ENCODE measurements at regions not wholly inside any gene's neighbourhood (a gene's known extent, or its start where the extent isn't known, plus 50 kb on each side); places are given as distances from the start of the nearest gene placed in this dataset.
"Not testable (repeated sequence)": the region's sequence is repeated elsewhere in the genome, so short reads cannot be mapped to it uniquely, and the experiment has no call there.

DNA sequence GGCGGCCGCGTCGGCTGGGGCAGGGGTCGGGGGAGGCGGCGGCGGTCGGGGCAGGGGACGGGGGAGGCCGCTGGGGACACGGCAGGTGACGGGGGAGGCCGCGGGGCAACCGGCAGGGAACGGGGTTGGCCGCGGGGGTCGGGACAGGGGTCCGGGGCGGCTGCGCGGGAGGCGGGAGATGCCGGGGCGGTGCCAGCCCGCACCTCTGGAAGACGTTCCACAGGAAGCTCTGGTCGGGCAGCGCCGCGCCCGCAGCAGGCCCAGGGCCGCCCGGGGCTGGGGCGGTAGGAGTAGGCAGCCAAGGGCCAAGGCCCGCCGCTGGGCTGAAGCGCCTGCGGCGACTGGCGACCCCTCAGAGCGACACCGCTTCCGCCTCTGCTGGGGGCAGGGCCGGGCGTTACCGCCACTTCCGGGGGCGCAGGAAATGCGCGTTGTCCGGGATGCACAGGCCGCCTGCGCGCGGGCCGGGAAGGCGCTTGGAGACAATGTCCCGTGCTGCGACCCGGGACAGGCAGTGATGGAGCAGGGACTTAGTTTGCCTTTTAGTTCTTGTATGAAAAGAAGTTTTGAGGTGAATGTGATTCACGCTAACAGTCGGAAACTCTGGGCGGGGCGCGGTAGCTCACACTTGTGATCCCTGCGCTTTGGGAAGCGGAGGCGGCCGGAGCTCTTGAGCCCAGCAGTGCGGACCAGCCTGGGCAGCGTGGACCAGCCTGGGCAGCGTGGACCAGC, 110.0 kb upstream of the LPCAT1 start:
- H3K9me3 Mint-ChIP-seq (ENCODE audit: insufficient read depth): no peaks in the 10 kb centered on the region
- ChIA-PET CTCF (interaction anchor here (1.3 kb wide), 1 partner anchor 254 kb away, joined by 4 read pairs; no protein-coding TSS in a partner anchor), POLR2A (interaction anchor here (1.0 kb wide), 1 partner anchor 248 kb away, joined by 4 read pairs; no protein-coding TSS in a partner anchor)
- H3K4me3 Mint-ChIP-seq: peak overlapping the region; percentile 90
- DNase-seq (peak; percentile 84), ATAC-seq (peak; percentile 92)
- H3K27me3 Mint-ChIP-seq (ENCODE audit: low read depth): peaks cover 8% of the 10 kb centered on the region
- peaks cover 6% of the 10 kb centered on the region for H3K36me3 Mint-ChIP-seq (ENCODE audit: low read depth)
- H3K4me1 Mint-ChIP-seq (ENCODE audit: low read depth): peaks cover 29% of the 10 kb centered on the region
- H3K27ac Mint-ChIP-seq: peak overlapping the region; percentile 93

DNA sequence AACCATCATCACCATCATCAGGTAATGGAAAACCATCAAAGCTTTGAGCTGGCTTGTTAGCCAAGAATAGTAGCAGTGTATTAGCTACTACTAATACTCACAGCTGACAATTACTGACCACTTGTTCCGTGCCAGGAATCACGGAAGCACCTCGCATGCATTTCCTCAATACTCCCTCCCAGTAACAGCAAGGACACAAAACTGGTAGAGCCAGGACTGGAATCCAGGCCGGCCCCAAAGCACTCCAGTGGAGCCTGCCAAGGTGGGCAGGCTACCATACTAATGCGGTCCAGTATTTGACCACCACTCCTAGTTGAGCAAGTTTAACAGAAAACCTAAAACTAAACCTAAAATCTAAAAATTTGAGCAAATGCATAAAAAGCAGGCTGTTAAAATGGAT, 107.2 kb upstream of the LPCAT1 start:
- DNase-seq; CTCF ChIA-PET; H3K36me3 Mint-ChIP-seq (ENCODE audit: low read depth); H3K9me3 Mint-ChIP-seq (ENCODE audit: insufficient read depth); POLR2A ChIA-PET; H3K4me3 Mint-ChIP-seq; ATAC-seq; H3K27ac Mint-ChIP-seq; H3K27me3 Mint-ChIP-seq (ENCODE audit: low read depth): not testable (repeated sequence)
- H3K4me1 Mint-ChIP-seq (ENCODE audit: low read depth): peaks cover 29% of the 10 kb centered on the region

DNA sequence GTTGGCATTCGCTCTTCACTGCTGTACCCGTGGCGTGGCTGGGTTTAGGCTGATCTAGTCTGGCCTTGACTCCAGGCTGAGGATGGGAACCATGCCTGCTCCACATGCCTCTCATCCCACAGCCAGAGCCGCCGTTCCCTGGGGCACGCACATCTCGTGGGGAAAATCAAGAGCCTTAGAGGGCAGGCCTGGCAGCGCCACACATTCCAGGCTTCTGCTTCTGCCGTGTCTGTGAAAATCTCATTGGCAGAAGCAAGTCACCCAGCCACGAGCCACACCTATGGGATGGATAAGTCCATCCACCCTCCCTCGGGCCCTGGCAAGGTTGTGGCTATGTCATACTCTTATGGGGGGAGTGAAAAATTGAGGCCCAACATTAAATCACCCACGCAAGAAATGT, 102.6 kb upstream of the LPCAT1 start:
- POLR2A ChIA-PET; DNase-seq; H3K36me3 Mint-ChIP-seq (ENCODE audit: low read depth); H3K4me1 Mint-ChIP-seq (ENCODE audit: low read depth); CTCF ChIA-PET; ATAC-seq; H3K27me3 Mint-ChIP-seq (ENCODE audit: low read depth); H3K4me3 Mint-ChIP-seq; H3K9me3 Mint-ChIP-seq (ENCODE audit: insufficient read depth); H3K27ac Mint-ChIP-seq: not testable (repeated sequence)

DNA sequence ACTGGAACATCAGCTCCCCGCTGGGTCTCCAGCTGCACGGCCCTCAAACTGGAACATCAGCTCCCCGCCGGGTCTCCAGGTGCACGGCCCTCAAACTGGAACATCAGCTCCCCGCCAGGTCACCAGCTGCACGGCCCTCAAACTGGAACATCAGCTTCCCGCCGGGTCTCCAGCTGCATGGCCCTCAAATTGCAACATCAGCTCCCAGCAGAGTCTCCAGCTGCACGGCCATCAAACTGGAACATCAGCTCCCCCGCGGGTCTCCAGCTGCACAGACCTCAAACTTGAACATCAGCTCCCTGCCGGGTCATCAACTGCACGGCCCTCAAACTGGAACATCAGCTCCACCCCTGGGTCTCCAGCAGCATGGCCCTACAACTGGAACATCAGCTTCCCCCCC, 95.8 kb upstream of the LPCAT1 start:
- POLR2A ChIA-PET: interaction anchor here (0.7 kb wide), 1 partner anchor 459 kb away, joined by 3 read pairs; no protein-coding TSS in a partner anchor
- H3K27me3 Mint-ChIP-seq (ENCODE audit: low read depth); H3K4me3 Mint-ChIP-seq; H3K4me1 Mint-ChIP-seq (ENCODE audit: low read depth); H3K9me3 Mint-ChIP-seq (ENCODE audit: insufficient read depth); H3K36me3 Mint-ChIP-seq (ENCODE audit: low read depth); ATAC-seq; DNase-seq; H3K27ac Mint-ChIP-seq: not testable (repeated sequence)
- CTCF ChIA-PET: interaction anchor here (0.6 to 3.2 kb wide), 2 partner anchors 26 to 59 kb away, joined by 4 to 11 read pairs; no protein-coding TSS in a partner anchor

DNA sequence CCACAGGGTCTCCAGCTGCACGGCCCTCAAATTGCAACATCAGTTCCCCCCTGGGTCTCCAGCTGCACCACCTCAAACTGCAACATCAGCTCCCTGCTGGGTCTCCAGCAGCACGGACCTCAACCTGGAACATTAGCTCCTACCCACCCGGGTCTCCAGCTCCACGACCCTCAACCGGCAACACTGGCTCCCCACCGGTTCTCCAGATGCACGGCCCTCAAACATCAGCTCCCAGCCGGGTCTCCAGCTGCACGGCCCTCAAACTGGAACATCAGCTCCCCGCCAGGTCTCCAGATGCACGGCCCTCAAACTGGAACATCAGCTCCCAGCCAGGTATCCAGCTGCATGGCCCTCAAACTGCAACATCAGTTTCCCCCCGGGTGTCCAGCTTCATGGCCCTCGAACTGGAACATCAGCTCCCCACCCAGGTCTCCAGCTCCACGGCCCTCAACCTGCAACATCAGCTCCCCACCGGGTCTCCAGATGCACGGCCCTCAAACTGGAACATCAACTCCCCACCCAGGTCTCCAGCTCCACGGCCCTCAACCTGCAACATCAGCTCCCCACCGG, 94.6 kb upstream of the LPCAT1 start:
- H3K27ac Mint-ChIP-seq; H3K4me3 Mint-ChIP-seq; DNase-seq; H3K27me3 Mint-ChIP-seq (ENCODE audit: low read depth); ATAC-seq; H3K36me3 Mint-ChIP-seq (ENCODE audit: low read depth); H3K4me1 Mint-ChIP-seq (ENCODE audit: low read depth); H3K9me3 Mint-ChIP-seq (ENCODE audit: insufficient read depth): not testable (repeated sequence)
- CTCF ChIA-PET: interaction anchor here (0.8 to 3.2 kb wide), 3 partner anchors 10 to 27 kb away, joined by 3 to 11 read pairs (median 5); no protein-coding TSS in a partner anchor
- POLR2A ChIA-PET: interaction anchor here (0.6 kb wide), 1 partner anchor 236 kb away, joined by 3 read pairs; no protein-coding TSS in a partner anchor

DNA sequence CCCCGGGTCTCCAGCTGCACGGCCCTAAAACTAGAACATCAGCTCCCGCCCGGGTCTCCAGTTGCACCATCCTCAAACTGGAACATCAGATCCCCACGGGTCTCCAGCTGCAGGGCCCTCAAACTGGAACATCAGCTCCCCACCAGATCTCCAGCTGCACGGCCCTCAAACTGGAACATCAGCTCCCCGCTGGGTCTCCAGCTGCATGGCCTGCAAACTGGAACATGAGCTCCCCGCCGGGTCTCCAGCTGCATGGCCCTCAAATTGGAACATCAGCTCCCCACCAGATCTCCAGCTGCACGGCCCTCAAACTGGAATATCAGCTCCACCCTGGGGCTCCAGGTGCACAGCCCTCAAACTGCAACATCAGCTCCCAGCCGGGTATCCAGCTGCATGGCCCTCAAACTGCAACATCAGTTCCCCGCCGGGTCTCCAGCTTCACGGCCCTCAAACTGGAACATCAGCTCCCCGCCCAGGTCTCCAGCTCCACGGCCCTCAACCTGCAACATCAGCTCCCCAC, 93.5 kb upstream of the LPCAT1 start:
- H3K4me3 Mint-ChIP-seq; ATAC-seq; H3K27ac Mint-ChIP-seq; POLR2A ChIA-PET; DNase-seq; H3K27me3 Mint-ChIP-seq (ENCODE audit: low read depth); H3K36me3 Mint-ChIP-seq (ENCODE audit: low read depth); H3K9me3 Mint-ChIP-seq (ENCODE audit: insufficient read depth); H3K4me1 Mint-ChIP-seq (ENCODE audit: low read depth): not testable (repeated sequence)
- CTCF ChIA-PET: interaction anchor here (0.7 to 3.2 kb wide), 3 partner anchors 23 to 444 kb away, joined by 3 to 11 read pairs (median 5); no protein-coding TSS in a partner anchor

DNA sequence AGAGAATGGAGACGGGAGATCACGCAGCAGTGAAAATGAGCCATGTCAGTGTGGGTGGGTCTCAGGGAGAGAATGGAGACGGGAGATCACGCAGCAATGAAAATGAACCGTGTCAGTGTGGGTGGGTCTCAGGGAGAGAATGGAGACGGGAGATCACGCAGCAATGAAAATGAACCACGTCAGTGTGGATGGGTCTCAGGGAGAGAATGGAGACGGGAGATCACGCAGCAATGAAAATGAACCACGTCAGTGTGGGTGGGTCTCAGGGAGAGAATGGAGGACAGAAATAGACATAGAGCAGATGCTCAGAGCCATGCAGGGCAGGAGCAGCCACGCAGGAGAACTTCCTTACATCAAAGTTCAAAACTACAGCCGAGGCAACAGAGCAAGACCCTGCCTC, 89.8 kb upstream of the LPCAT1 start:
- H3K27me3 Mint-ChIP-seq (ENCODE audit: low read depth); H3K4me1 Mint-ChIP-seq (ENCODE audit: low read depth); ATAC-seq; CTCF ChIA-PET; H3K4me3 Mint-ChIP-seq; H3K9me3 Mint-ChIP-seq (ENCODE audit: insufficient read depth); DNase-seq; H3K27ac Mint-ChIP-seq; H3K36me3 Mint-ChIP-seq (ENCODE audit: low read depth); POLR2A ChIA-PET: not testable (repeated sequence)

DNA sequence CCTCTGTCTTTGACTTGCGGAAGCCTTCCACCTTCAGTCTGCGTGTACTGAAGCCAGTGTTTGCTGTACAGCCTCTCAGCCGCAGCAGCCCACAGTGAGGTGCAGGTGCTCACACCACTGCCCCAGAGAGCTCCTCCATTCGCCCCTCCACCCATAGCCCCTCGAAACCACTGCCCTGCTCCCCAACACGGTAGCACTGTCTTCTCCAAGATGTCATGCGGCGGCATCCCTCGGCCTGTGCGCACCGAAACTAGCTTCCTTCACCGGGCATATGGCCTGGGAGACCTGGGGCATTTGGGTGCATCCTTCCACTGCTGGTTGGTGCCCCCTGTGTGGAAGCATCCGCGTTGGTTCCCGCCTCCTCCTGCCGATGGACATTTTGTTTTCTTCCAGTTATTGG, 86.8 kb upstream of the LPCAT1 start:
- CTCF ChIA-PET: not testable (repeated sequence)

DNA sequence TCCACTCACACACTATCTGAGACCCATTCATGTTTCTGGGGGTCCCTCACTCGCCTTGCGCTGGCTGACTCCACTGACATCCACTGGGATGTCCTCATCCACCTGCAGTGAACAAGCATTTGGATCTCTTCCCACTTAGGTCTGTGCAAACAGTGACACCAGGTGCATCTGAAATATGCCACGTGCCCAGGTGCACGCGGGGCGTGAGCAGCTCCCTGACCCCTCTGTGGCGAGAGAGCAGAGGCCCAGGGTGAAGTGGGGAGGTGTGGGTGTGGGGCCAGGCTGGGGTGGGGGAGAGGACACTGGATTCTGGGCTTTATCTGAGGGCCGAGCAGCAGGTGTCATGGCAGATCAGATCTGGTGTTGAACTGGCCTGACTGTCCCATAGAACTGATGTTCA, 85.4 kb upstream of the LPCAT1 start:
- ATAC-seq; H3K9me3 Mint-ChIP-seq (ENCODE audit: insufficient read depth); H3K27ac Mint-ChIP-seq; H3K4me3 Mint-ChIP-seq; H3K27me3 Mint-ChIP-seq (ENCODE audit: low read depth); POLR2A ChIA-PET; DNase-seq; H3K36me3 Mint-ChIP-seq (ENCODE audit: low read depth); CTCF ChIA-PET: not testable (repeated sequence)
- peaks cover 16% of the 10 kb centered on the region for H3K4me1 Mint-ChIP-seq (ENCODE audit: low read depth)

More for the DNA sequence above, 86.8 kb upstream of the LPCAT1 start:
- H3K27me3 Mint-ChIP-seq (ENCODE audit: low read depth); DNase-seq; POLR2A ChIA-PET; ATAC-seq; H3K9me3 Mint-ChIP-seq (ENCODE audit: insufficient read depth); H3K36me3 Mint-ChIP-seq (ENCODE audit: low read depth); H3K27ac Mint-ChIP-seq; H3K4me3 Mint-ChIP-seq: not testable (repeated sequence)
- H3K4me1 Mint-ChIP-seq (ENCODE audit: low read depth): peaks cover 16% of the 10 kb centered on the region

DNA sequence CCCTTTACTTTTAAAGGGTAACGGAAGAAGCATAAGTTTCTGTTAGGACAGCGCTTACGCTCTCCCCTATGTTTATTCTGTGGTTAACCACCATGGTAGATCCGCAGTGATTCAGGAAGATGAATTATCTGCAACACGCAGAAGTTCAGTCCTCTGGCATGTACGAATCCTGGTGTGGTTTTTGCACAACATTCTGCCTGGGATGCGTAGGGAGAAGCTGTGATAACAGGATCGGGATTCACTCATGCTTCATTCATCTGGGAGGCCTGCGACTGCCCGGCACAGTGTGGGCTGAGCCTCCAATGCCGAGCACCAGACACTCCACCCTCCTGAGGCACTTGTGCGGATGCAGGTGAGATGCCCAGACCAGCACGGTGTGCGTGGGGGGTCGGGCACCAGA, 84.6 kb upstream of the LPCAT1 start:
- ATAC-seq: peak; percentile 44
- peaks cover 16% of the 10 kb centered on the region for H3K4me1 Mint-ChIP-seq (ENCODE audit: low read depth)
- H3K36me3 Mint-ChIP-seq (ENCODE audit: low read depth); POLR2A ChIA-PET; H3K4me3 Mint-ChIP-seq; H3K27ac Mint-ChIP-seq; H3K27me3 Mint-ChIP-seq (ENCODE audit: low read depth); H3K9me3 Mint-ChIP-seq (ENCODE audit: insufficient read depth); CTCF ChIA-PET: not testable (repeated sequence)
- peak; percentile 26 for DNase-seq

DNA sequence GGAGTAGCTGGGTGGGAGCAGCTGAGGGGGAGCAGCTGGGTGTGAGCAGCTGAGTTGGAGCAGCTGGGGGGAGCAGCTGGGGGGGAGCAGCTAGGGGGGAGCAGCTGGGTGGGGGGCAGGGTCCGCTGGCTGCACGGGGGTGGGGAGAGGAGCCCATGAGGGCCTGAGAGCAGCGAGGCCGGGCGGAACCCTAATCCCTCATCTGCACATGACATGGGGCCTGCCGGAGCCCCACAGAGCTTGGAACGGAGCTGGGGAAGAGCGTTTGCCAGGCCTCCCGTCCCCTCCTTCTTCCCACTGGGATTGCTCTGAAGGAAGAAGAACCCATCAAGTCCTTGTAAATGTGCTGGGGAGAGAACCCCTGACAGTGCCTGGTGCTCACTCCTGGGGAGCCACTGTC, 83.2 kb upstream of the LPCAT1 start:
- POLR2A ChIA-PET; H3K4me3 Mint-ChIP-seq; DNase-seq; CTCF ChIA-PET; ATAC-seq; H3K27ac Mint-ChIP-seq; H3K27me3 Mint-ChIP-seq (ENCODE audit: low read depth); H3K36me3 Mint-ChIP-seq (ENCODE audit: low read depth); H3K9me3 Mint-ChIP-seq (ENCODE audit: insufficient read depth): not testable (repeated sequence)
- H3K4me1 Mint-ChIP-seq (ENCODE audit: low read depth): peaks cover 16% of the 10 kb centered on the region

DNA sequence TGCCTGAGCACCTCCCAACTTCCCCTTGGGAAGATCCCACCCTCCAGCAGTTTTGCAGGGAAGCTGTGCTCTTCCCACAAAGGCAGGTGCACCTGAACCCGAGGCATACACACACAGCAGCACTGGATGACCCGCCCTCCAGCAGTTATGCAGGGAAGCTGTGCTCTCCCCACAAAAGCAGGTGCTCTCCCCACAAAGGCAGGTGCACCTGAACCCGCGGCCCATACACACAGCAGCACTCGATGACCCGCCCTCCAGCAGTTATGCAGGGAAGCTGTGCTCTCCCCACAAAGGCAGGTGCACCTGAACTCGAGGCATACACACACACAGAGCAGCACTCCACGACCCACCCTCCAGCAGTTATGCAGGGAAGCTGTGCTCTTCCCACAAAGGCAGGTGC, 80.2 kb upstream of the LPCAT1 start:
- H3K27me3 Mint-ChIP-seq (ENCODE audit: low read depth); CTCF ChIA-PET: not testable (repeated sequence)

More for the DNA sequence above, 80.2 kb upstream of the LPCAT1 start:
- DNase-seq; POLR2A ChIA-PET; H3K4me3 Mint-ChIP-seq; H3K9me3 Mint-ChIP-seq (ENCODE audit: insufficient read depth); ATAC-seq; H3K36me3 Mint-ChIP-seq (ENCODE audit: low read depth); H3K27ac Mint-ChIP-seq: not testable (repeated sequence)
- peaks cover 13% of the 10 kb centered on the region for H3K4me1 Mint-ChIP-seq (ENCODE audit: low read depth)
